GM21360 (cell line): ENCODE measurements at regions not wholly inside any gene's neighbourhood (a gene's known extent, or its start where the extent isn't known, plus 50 kb on each side); places are given as distances from the start of the nearest gene placed in this dataset.

Experiments used
- ATAC-seq: cut with Tn5 transposase; IDR thresholded peaks from one replicate; pipeline ENCODE4 v1.9.1; 2021; ENCODE audit warnings: mild to moderate bottlenecking, moderate library complexity; ENCODE audit not compliant: unreplicated experiment

- ATAC-seq: no peak
Observed at GRCh38 chr18:55064073-55064472, 104.8 kb upstream of the CCDC68 start.

- ATAC-seq: no peak
Observed at GRCh38 chr18:55054021-55054990, 95.0 kb upstream of the CCDC68 start.

GRCh38 chr18:55048892-55049291 is 89.6 kb upstream of the CCDC68 start:
- no peak for ATAC-seq

- ATAC-seq: no peak
Observed at GRCh38 chr18:55047546-55047945, 88.3 kb upstream of the CCDC68 start.

- no peak for ATAC-seq
Observed at GRCh38 chr18:55041366-55041765, 82.1 kb upstream of the CCDC68 start.

GRCh38 chr18:55038162-55038561 is 78.9 kb upstream of the CCDC68 start:
- ATAC-seq: no peak

GRCh38 chr18:55034742-55035141 is 75.5 kb upstream of the CCDC68 start:
- no peak for ATAC-seq

GRCh38 chr18:55031979-55032378 is 72.7 kb upstream of the CCDC68 start:
- ATAC-seq: no peak

- ATAC-seq: no peak
Observed at GRCh38 chr18:55031576-55031975, 72.3 kb upstream of the CCDC68 start.

GRCh38 chr18:55031164-55031563 is 71.9 kb upstream of the CCDC68 start:
- ATAC-seq: no peak

GRCh38 chr18:55024564-55024963 is 65.3 kb upstream of the CCDC68 start:
- ATAC-seq: no peak

- no peak for ATAC-seq
Observed at GRCh38 chr18:55018602-55019001, 59.3 kb upstream of the CCDC68 start.

GRCh38 chr18:55014095-55014494 is 54.8 kb upstream of the CCDC68 start:
- no peak for ATAC-seq

- no peak for ATAC-seq
Observed at GRCh38 chr18:55013685-55014084, 54.4 kb upstream of the CCDC68 start.

- no peak for ATAC-seq
Observed at GRCh38 chr18:55013086-55013485, 53.8 kb upstream of the CCDC68 start.

- no peak for ATAC-seq
Observed at GRCh38 chr18:55012008-55012407, 52.7 kb upstream of the CCDC68 start.
